K562 (cell line): ENCODE measurements at regions not wholly inside any gene's neighbourhood (a gene's known extent, or its start where the extent isn't known, plus 50 kb on each side); places are given as distances from the start of the nearest gene placed in this dataset.

Experiments used
- ATAC-seq: fragments of 200-7000 bp; cut with Tn5 transposase; 3 replicates; pipeline ENCODE4 v1.9.1; 2020; ENCODE audit warnings: moderate library complexity
- BruUV-seq: library from RNA; stranded (reverse); fragments of 400-500 nt; replicated peaks from 2 replicates; lab custom pipeline; 2021; lab: Mats Ljungman, UMichigan
- CTCF ChIA-PET: fragments of 300-600 bp; formaldehyde crosslinking; extraction: SDS; loops from one replicate; lab custom pipeline; 2021; ENCODE audit warnings: low intra/inter-chr PET ratio; lab: Yijun Ruan, JAX
- POLR2A ChIA-PET: fragments of 300-600, 350-650 bp; sonication (Branson Sonifier 250); formaldehyde crosslinking; extraction: SDS; loops from one replicate; lab custom pipeline; 2021; ENCODE audit warnings: antibody characterized with exemption, inconsistent platforms; lab: Yijun Ruan, JAX
- DNase-seq, 4 experiments: peaks; one replicate each; pipeline versions ENCODE4 v3.0.0 to v3.0.0-alpha.2; 2011 to 2018; ENCODE audit warnings: low spot score in 3 of 4, mixed read lengths in 3 of 4; ENCODE audit errors: extremely low read depth in 1 of 4
- FAIRE-seq: peaks from 2 replicates; lab custom pipeline; 2011; peaks lifted over from hg19 to GRCh38; lab: Jason Lieb, UNC
- H2AFZ ChIP-seq: 2 replicates; pipeline ENCODE4 v1.6.0; 2011; ENCODE audit warnings: low read depth, low read length, control low read depth, inconsistent platforms
- H3K27ac ChIP-seq: fragments of 200-600 bp; 3 replicates; pipeline ENCODE4 v1.8.0; 2011; ENCODE audit warnings: low read depth, mild to moderate bottlenecking, control low read depth, inconsistent platforms, low read length, moderate library complexity, mixed read lengths; ENCODE audit errors: extremely low read depth
- H3K27me3 ChIP-seq, 2 experiments: fragments of 300-600 bp in 1 of 2; 2 replicates in 1 of 2; 3 replicates in 1 of 2; pipeline versions ENCODE4 v1.6.0 to v1.8.0; 2011; ENCODE audit warnings: inconsistent platforms in 2 of 2, low read length in 2 of 2, mild to moderate bottlenecking in 1 of 2, mixed read lengths in 1 of 2, moderate library complexity in 1 of 2; ENCODE audit not compliant: control insufficient read depth in 2 of 2, insufficient read depth in 2 of 2
- H3K36me3 ChIP-seq: fragments of 300-600 bp; 3 replicates; pipeline ENCODE4 v1.8.0; 2011; ENCODE audit warnings: mild to moderate bottlenecking, low read length, inconsistent platforms; ENCODE audit not compliant: control insufficient read depth, insufficient read depth
- H3K4me1 ChIP-seq, 2 experiments: fragments of 200-600 bp in 1 of 2; replicated peaks in 1 of 2; 2 replicates in 1 of 2; 3 replicates in 1 of 2; pipeline versions ENCODE4 v1.5.1 to v1.8.0; 2011; ENCODE audit warnings: inconsistent platforms in 2 of 2, low read length in 2 of 2, mild to moderate bottlenecking in 1 of 2, mixed read lengths in 1 of 2, moderate library complexity in 1 of 2; ENCODE audit not compliant: control insufficient read depth in 2 of 2, insufficient read depth in 2 of 2
- H3K4me2 ChIP-seq: 2 replicates; pipeline ENCODE4 v1.6.1; 2011; ENCODE audit warnings: low read length, control low read depth, inconsistent platforms, mixed read lengths; ENCODE audit not compliant: insufficient read depth
- H3K4me3 ChIP-seq: fragments of 200-600 bp; sonication (generic), shearing (Covaris generic); 2 replicates; pipeline ENCODE4 v1.5.1; 2016; ENCODE audit warnings: control low read depth, inconsistent platforms
- H3K79me2 ChIP-seq: fragments of 200-600 bp; 3 replicates; pipeline ENCODE4 v1.8.0; 2011; ENCODE audit warnings: low read length, inconsistent platforms; ENCODE audit not compliant: control insufficient read depth, insufficient read depth
- H3K9ac ChIP-seq, 2 experiments: 2 replicates each; pipeline versions ENCODE4 v1.6.0 to v1.6.1; 2011; ENCODE audit warnings: low read depth in 2 of 2, low read length in 2 of 2, control low read depth in 1 of 2, inconsistent platforms in 1 of 2, mild to moderate bottlenecking in 1 of 2, mixed read lengths in 1 of 2; ENCODE audit not compliant: insufficient read depth in 1 of 2
- H3K9me1 ChIP-seq: one replicate; pipeline ENCODE4 v1.6.0; 2011; ENCODE audit warnings: inconsistent platforms, mild to moderate bottlenecking, low read length, moderate library complexity; ENCODE audit not compliant: control insufficient read depth, insufficient read depth
- H3K9me3 ChIP-seq: replicated peaks from 2 replicates; pipeline ENCODE4 v1.5.1; 2011; ENCODE audit warnings: low read depth, low read length, inconsistent platforms; ENCODE audit not compliant: control insufficient read depth, insufficient read depth
- H4K20me1 ChIP-seq: replicated peaks from 2 replicates; pipeline ENCODE4 v1.6.1; 2011; ENCODE audit warnings: low read length, inconsistent platforms, mixed read lengths; ENCODE audit not compliant: control insufficient read depth, insufficient read depth
- HDAC8 ChIP-seq: fragments of 450-650 bp; IDR thresholded peaks from 2 replicates; pipeline ENCODE4 v1.6.1; 2016; ENCODE audit warnings: mild to moderate bottlenecking, missing genetic modification characterization, moderate library complexity, missing compliant biosample characterization
- TFE3 ChIP-seq: fragments of 450-650 bp; formaldehyde crosslinking; IDR thresholded peaks from 2 replicates; pipeline ENCODE4 v1.4.0; 2020; ENCODE audit warnings: mild to moderate bottlenecking, mixed read lengths
- whole genome bisulfite sequencing: fragments of 100-300 bp; shearing (Covaris generic); methylation state at CpG from one replicate; pipeline ENCODE4 v1.1.6; 2016; ENCODE audit warnings: low coverage, mixed read lengths; ENCODE audit not compliant: insufficient coverage; ENCODE audit errors: missing lambda C conversion rate; 5-methylcytosine and 5-hydroxymethylcytosine counted together
- in situ Hi-C: fragments of 300-500 bp; cut with MboI; formaldehyde crosslinking; loops from 4 replicates; pipeline ENCODE4 v1.15.0; 2018; ENCODE audit warnings: inconsistent platforms, mixed read lengths
- intact Hi-C: fragments of 100-400 bp; cut with micrococcal nuclease; formaldehyde crosslinking; loops from 2 replicates; pipeline ENCODE4 v1.14.2; 2022
- TF ChIP-seq, protein P1 (sequence below): fragments of 250-450 bp; sonication (Bioruptor Pico); IDR thresholded peaks from 2 replicates; pipeline ENCODE4 v1.4.0; 2020

GRCh38 chr5:118556792-118557191 lies 431.6 kb downstream of the DTWD2 start:
- intact Hi-C loops, result no loop called here
- no peak overlapping the region for H3K4me2 ChIP-seq
- no peak for FAIRE-seq
- no peaks in the 10 kb centered on the region for H3K36me3 ChIP-seq
- TF ChIP-seq, protein P1, sequence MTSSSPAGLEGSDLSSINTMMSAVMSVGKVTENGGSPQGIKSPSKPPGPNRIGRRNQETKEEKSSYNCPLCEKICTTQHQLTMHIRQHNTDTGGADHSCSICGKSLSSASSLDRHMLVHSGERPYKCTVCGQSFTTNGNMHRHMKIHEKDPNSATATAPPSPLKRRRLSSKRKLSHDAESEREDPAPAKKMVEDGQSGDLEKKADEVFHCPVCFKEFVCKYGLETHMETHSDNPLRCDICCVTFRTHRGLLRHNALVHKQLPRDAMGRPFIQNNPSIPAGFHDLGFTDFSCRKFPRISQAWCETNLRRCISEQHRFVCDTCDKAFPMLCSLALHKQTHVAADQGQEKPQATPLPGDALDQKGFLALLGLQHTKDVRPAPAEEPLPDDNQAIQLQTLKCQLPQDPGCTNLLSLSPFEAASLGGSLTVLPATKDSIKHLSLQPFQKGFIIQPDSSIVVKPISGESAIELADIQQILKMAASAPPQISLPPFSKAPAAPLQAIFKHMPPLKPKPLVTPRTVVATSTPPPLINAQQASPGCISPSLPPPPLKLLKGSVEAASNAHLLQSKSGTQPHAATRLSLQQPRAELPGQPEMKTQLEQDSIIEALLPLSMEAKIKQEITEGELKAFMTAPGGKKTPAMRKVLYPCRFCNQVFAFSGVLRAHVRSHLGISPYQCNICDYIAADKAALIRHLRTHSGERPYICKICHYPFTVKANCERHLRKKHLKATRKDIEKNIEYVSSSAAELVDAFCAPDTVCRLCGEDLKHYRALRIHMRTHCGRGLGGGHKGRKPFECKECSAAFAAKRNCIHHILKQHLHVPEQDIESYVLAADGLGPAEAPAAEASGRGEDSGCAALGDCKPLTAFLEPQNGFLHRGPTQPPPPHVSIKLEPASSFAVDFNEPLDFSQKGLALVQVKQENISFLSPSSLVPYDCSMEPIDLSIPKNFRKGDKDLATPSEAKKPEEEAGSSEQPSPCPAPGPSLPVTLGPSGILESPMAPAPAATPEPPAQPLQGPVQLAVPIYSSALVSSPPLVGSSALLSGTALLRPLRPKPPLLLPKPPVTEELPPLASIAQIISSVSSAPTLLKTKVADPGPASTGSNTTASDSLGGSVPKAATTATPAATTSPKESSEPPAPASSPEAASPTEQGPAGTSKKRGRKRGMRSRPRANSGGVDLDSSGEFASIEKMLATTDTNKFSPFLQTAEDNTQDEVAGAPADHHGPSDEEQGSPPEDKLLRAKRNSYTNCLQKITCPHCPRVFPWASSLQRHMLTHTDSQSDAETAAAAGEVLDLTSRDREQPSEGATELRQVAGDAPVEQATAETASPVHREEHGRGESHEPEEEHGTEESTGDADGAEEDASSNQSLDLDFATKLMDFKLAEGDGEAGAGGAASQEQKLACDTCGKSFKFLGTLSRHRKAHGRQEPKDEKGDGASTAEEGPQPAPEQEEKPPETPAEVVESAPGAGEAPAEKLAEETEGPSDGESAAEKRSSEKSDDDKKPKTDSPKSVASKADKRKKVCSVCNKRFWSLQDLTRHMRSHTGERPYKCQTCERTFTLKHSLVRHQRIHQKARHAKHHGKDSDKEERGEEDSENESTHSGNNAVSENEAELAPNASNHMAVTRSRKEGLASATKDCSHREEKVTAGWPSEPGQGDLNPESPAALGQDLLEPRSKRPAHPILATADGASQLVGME (CRISPR knock-in tag), result no peak
- TF ChIP-seq TFE3 (CRISPR knock-in tag) (peak; percentile 72), HDAC8 (tag) (no peak)
- TF ChIP-seq, all 486 proteins: peak for 1
- Histone ChIP-seq H4K20me1 (no peaks in the 10 kb centered on the region), H3K4me3 (no peak overlapping the region), H3K27ac (no peak overlapping the region), H3K27me3 (no peaks in the 10 kb centered on the region), H2AFZ (no peak overlapping the region), H3K4me1 (no peaks in the 10 kb centered on the region), H3K9ac (no peak overlapping the region), H3K9me1 (no peaks in the 10 kb centered on the region), H3K9me3 (no peaks in the 10 kb centered on the region), H3K79me2 (no peaks in the 10 kb centered on the region)
- no TSS peak for BruUV-seq
- in situ Hi-C loops, result no loop called here
- POLR2A ChIA-PET, result no interaction called here
- no peak for DNase-seq
- CTCF ChIA-PET, result no interaction called here
- ATAC-seq, result no peak
- 0% methylated on average over 5 of the region's 5 CpGs for WGBS
